Kidney (tissue), 13 donors: ENCODE measurements at regions not wholly inside any gene's neighbourhood (a gene's known extent, or its start where the extent isn't known, plus 50 kb on each side); places are given as distances from the start of the nearest gene placed in this dataset.

Experiments
- DNase-seq, 5 donors: peaks; one replicate each; pipeline ENCODE4 v3.0.0-alpha.2; 2013 to 2020
- FAIRE-seq: peaks from 2 replicates; lab custom pipeline; 2012; peaks lifted over from hg19 to GRCh38; lab: Jason Lieb, UNC
- H3K27ac ChIP-seq, 2 donors: one replicate each; pipeline ENCODE4 v1.7.0; 2013; ENCODE audit warnings: low read depth in 2 of 2, low read length in 2 of 2, inconsistent platforms in 1 of 2
- H3K27me3 ChIP-seq: one replicate; pipeline ENCODE4 v1.7.1; 2013; ENCODE audit warnings: low read length, inconsistent platforms; ENCODE audit not compliant: control insufficient read depth, insufficient read depth
- H3K36me3 ChIP-seq, 3 donors: one replicate each; pipeline versions ENCODE4 v1.7.0 to v1.7.1; 2013; ENCODE audit warnings: low read length in 3 of 3, control low read depth in 1 of 3, inconsistent platforms in 1 of 3; ENCODE audit not compliant: insufficient read depth in 3 of 3, control insufficient read depth in 2 of 3
- H3K4me1 ChIP-seq, 3 donors: one replicate each; pipeline versions ENCODE4 v1.7.0 to v1.7.1; 2013; ENCODE audit warnings: low read length in 3 of 3, inconsistent platforms in 1 of 3, low read depth in 1 of 3; ENCODE audit not compliant: control insufficient read depth in 2 of 3, insufficient read depth in 2 of 3
- H3K4me3 ChIP-seq, 3 donors: one replicate each; pipeline versions ENCODE4 v1.7.0 to v1.8.1; 2013; ENCODE audit warnings: low read length in 3 of 3, control low read depth in 1 of 3, inconsistent platforms in 1 of 3
- H3K9ac ChIP-seq, 3 donors: one replicate each; pipeline versions ENCODE4 v1.7.0 to v1.7.1; 2013; ENCODE audit warnings: low read length in 3 of 3, control low read depth in 1 of 3, inconsistent platforms in 1 of 3
- H3K9me3 ChIP-seq, 3 donors: one replicate each; pipeline versions ENCODE4 v1.7.0 to v1.7.1; 2013; ENCODE audit warnings: low read length in 3 of 3, control low read depth in 1 of 3, inconsistent platforms in 1 of 3; ENCODE audit not compliant: control insufficient read depth in 2 of 3, insufficient read depth in 1 of 3
- CTCF ChIP-seq: IDR thresholded peaks from 3 replicates; pipeline ENCODE4 v1.5.1; 2012; ENCODE audit warnings: mild to moderate bottlenecking, moderate library complexity, borderline replicate concordance; ENCODE audit not compliant: insufficient read depth; ENCODE audit errors: extremely low read depth
- intact Hi-C: fragments of 100-400 bp; cut with DNase I; formaldehyde crosslinking; loops from one replicate; pipeline ENCODE4 v1.11.1; 2022
- donor health status: control.
- donor health status: control.
- donor health status: control.
- donor health status: control.
- donor health status: control.
- donor health status: DM: yes; HTN: yes; CAD: no.
- donor health status: Normal renal cell carcinoma (clear cell type).

- DNase-seq (no peak), FAIRE-seq (no peak)
- intact Hi-C loops = no loop called here
- H3K36me3 ChIP-seq = no peaks in the 10 kb centered on the region
- no peak overlapping the region for H3K4me3 ChIP-seq
- H3K27me3 ChIP-seq = no peaks in the 10 kb centered on the region
- no peak for TF ChIP-seq CTCF
- H3K4me1 ChIP-seq = no peaks in the 10 kb centered on the region
- H3K9ac ChIP-seq = no peak overlapping the region
- H3K9me3 ChIP-seq = no peaks in the 10 kb centered on the region
- no peak overlapping the region for H3K27ac ChIP-seq
These were observed 271.8 kb upstream of the PLET1 start for GRCh38 chr11:112532506-112532905.

GRCh38 chr11:112533682-112534081 is 273.0 kb upstream of the PLET1 start:
- DNase-seq (no peak), FAIRE-seq (no peak)
- Histone ChIP-seq H3K4me1 (no peaks in the 10 kb centered on the region), H3K9ac (no peak overlapping the region), H3K27ac (no peak overlapping the region), H3K36me3 (no peaks in the 10 kb centered on the region), H3K9me3 (no peaks in the 10 kb centered on the region), H3K27me3 (no peaks in the 10 kb centered on the region), H3K4me3 (no peak overlapping the region)
- intact Hi-C loops = no loop called here
- TF ChIP-seq CTCF = no peak

GRCh38 chr11:112534208-112534607 is 273.5 kb upstream of the PLET1 start:
- no peak for TF ChIP-seq CTCF
- Histone ChIP-seq H3K4me3 (no peak overlapping the region), H3K9me3 (no peaks in the 10 kb centered on the region), H3K27ac (no peak overlapping the region), H3K9ac (no peak overlapping the region), H3K36me3 (no peaks in the 10 kb centered on the region), H3K27me3 (no peaks in the 10 kb centered on the region), H3K4me1 (no peaks in the 10 kb centered on the region)
- FAIRE-seq = no peak
- intact Hi-C loops = no loop called here
- DNase-seq = no peak

GRCh38 chr11:112537026-112537425 is 276.4 kb upstream of the PLET1 start:
- no peaks in the 10 kb centered on the region for H3K36me3 ChIP-seq
- no peak for DNase-seq
- intact Hi-C loops = no loop called here
- no peaks in the 10 kb centered on the region for H3K9me3 ChIP-seq
- H3K4me3 ChIP-seq = no peak overlapping the region
- no peak for FAIRE-seq
- H3K27ac ChIP-seq = no peak overlapping the region
- TF ChIP-seq CTCF = no peak
- no peaks in the 10 kb centered on the region for H3K4me1 ChIP-seq
- no peak overlapping the region for H3K9ac ChIP-seq
- no peaks in the 10 kb centered on the region for H3K27me3 ChIP-seq
